Lung microvascular endothelial cell (primary cell): ENCODE measurements at regions not wholly inside any gene's neighbourhood (a gene's known extent, or its start where the extent isn't known, plus 50 kb on each side); places are given as distances from the start of the nearest gene placed in this dataset.
"Not testable (repeated sequence)": the region's sequence is repeated elsewhere in the genome, so short reads cannot be mapped to it uniquely, and the experiment has no call there.

Experiments used
- DNase-seq, 2 donors: peaks; one replicate each; pipeline versions ENCODE4 v3.0.0 to v3.0.0-alpha.2; 2010; ENCODE audit warnings: low read depth in 2 of 2

- no peak for DNase-seq
These were observed 105.2 kb upstream of the BMP2 start for GRCh38 chr20:6662309-6662708.

GRCh38 chr20:6660441-6660840, 107.0 kb upstream of the BMP2 start:
- no peak for DNase-seq

- not testable (repeated sequence) for DNase-seq
These were observed 108.6 kb upstream of the BMP2 start for GRCh38 chr20:6658909-6659308.

GRCh38 chr20:6657904-6658303, 109.6 kb upstream of the BMP2 start:
- DNase-seq: no peak

DNA sequence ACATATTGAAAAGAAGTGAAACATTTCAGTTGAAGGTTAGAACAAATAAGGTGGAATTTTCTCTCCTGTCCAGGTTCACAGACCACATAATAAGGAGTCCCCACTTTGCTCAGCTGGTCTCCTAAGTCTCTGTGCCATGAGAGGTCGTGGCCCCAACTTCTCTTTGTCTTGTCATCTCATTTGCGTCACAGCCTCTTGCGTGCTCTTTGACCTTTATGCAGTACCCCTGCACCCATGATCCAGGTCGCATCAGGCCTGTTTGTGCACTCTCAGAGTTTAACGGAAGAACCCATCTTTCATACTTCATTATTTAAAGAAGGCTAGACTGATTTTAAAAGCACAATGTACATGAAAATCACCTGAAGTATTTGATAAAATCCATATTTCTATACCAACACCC, 110.4 kb upstream of the BMP2 start:
- DNase-seq: no peak

DNA sequence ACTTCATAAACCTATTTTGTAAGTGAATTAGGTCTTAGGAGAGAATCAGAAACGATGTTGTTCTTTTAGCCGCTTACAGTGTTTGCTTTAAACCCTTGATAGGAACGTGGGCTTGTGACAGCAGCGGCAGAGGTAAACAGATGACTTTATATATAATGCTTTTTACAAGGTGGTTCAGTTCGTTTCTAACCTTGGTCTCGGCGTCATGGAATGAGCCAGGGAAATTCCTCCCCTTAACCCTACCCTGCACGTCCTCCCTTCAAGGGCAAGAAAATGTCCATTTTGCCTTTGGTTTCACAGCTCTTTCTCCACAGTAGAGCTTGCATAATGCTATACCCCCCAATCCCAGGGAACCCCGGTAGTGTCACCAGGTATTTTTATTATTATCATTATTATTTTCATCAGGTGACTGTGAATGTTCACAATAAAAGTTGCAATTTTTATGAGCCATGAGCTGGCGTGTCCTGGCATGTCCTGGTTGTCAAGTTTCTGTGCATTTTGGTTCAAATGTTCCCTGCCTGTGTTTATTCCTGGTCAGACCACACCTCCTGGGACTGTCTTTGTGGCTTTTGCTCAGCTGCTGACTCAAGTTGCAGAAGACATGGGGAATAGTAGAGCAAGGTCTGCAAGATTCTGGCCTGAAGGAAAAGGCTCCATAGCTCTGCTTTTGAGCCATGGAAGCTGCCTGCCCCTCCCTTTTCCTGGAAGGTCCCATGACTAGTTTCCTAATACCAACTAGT, 112.8 kb upstream of the BMP2 start:
- no peak for DNase-seq

DNA sequence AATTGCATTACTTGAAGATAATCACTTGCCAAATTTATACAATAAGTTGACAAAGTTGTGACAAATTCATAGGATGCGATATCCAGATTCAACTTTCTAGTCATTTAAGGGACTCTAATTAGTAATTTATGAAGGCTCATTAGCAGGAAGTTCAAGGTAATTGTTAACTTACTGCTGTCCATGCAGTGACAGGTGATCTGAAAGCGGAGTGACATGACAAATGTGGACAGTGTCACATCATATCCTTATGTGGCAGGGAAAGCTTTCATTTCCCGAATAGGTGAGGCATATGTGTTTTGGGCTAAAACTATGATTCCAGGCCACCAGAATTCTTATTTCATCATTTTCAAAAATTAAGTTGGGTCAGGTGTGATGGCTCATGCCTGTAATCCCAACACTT, 115.9 kb upstream of the BMP2 start:
- DNase-seq: no peak

DNA sequence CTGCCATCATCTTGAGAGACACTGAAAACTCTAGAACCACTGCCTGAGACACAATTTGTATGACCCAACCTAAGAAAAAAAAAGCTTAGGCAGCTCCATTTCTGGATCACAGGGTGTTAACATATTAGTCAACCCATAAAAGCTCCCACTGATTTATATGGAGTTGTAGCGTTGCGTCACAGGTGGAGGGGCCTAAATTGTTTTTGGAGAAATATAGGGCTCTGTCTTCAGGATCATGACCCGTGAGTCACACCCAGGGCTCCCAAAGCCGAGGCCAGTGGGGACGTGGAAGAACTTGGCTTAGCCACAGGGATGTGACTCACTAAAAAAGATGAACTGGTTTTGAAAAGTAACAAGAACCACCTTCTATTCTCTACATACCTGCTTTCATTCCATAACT, 116.5 kb upstream of the BMP2 start:
- DNase-seq: no peak

GRCh38 chr20:6646021-6646636, 121.4 kb upstream of the BMP2 start:
- no peak for DNase-seq

DNA sequence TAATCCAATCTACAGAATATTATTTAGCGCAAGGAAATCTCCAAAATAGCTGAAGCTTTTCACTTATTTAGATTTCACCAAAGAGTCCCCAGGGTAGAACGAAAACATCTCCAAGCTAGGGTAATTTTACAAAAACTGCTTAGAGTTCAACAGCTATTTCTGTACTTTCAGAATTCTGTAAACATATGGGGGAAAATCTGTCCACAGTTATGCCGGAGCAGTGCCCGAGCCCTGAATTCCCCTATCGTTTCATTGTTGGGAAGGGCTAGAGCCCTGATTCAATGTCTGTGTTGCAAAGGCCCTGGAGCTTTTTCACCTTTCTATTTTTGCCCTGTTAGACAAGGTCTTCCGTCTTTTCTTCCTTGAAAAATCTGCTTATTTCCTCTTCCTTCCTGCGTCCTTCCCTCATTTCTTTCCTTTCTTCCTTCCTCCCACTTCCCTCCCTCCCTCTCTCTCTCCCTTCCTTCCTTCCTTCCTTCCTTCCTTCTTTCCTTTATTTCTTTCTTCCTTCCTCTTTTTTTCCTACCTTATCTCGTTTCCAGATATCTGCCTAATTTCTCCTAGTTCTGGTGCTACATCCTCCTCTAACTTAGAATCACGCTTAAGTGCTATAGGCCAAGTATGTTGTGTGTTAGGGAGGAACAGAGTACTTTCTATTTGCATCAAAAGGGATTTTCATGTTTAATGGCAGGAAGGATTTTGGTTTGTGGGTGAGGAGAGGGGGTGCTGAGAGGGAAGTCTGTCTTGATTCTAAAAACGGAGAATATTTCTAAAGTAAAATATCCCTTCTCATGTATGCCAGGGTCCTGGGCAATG, 122.5 kb upstream of the BMP2 start:
- no peak for DNase-seq

GRCh38 chr20:6641012-6641411, 126.5 kb upstream of the BMP2 start:
- DNase-seq: peak in 1 of 2 donors; percentile 49

DNA sequence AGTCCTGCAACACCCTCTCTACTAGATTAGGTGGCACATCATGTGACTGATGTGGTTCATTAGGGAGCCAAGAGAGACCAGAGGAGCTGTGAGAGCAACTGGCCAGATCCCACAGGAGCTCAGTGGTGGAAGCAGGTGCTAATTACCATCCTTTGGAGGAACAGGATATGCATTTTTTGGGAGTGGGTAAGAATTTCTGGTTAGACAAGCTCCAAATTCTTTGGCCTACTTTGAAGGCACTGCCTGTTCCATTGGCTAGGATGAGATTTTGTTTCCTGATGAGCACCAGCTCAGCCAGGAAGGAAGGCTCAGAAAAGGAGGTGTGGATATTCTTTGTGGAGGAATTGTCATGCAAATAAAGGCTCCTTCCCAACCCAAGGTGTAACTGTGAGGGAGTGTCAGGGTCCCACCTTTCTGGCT, 130.3 kb upstream of the BMP2 start:
- DNase-seq: no peak

DNA sequence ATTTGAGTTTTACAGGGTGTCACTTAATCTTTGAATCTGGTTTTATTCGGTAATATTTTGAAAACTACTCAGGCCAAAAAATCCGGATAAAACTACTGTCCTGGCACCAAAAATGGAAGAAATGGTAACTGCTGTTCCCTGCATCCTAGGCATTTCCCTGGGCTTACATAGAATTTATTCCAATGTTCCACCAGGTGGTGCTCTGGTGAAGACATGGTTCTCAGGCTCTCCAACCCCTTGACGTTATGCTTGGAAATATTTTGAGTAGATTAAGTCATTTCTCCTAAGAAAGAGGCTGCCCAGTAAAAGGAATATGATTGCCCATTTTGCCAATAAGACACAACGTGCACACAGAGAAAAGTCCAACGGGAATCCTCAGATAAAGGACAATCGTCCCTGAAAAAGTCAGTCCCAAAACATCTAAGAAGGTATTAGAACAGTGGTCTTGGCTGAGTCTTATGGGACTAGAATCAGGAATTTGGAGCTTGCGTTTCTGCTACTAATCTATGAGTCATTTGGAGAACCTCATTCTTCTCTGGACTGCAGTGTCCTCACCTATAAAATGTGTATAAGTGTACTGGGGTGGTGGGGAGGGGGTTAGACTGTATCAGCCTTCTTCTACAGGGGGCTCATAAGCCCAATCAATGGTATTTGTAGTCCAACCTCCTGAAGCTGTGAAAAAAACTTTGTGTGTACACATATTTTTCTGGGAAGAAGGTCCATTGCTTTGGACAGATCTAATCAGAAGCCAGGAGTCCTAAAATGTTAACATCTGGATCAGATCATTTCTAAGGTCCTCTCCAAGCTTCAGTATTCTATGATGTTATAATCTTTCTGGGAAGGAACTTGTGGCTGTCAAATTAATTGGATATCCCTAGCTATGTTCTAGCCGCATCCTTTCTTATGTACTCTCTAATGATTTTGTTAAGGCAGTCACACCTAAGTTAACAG, 131.0 kb upstream of the BMP2 start:
- DNase-seq: peak; percentile 69 to 79

GRCh38 chr20:6635034-6635736, 132.3 kb upstream of the BMP2 start:
- no peak for DNase-seq

DNA sequence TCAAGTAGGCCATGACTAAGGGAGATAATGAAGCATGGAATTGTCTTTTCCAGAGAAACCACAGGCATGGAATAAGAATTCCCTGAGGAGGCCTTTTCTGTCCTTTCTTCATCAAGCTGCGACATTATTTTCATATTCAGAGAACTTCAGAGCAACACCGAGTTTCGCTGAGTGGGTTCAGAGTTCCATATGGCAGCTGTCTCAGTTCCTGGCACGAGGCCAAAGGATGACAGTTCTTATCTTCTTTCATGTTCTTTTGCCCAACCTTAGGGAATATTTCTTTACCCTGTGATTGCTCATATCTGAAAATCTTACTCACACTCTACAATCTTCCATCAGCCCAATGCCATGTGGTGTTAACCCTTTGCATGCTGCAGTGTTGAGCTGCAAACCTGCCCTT, 135.3 kb upstream of the BMP2 start:
- peak in 1 of 2 donors; percentile 37 for DNase-seq

- DNase-seq: peak in 1 of 2 donors; percentile 49
These were observed 137.0 kb upstream of the BMP2 start for GRCh38 chr20:6630514-6630913.

DNA sequence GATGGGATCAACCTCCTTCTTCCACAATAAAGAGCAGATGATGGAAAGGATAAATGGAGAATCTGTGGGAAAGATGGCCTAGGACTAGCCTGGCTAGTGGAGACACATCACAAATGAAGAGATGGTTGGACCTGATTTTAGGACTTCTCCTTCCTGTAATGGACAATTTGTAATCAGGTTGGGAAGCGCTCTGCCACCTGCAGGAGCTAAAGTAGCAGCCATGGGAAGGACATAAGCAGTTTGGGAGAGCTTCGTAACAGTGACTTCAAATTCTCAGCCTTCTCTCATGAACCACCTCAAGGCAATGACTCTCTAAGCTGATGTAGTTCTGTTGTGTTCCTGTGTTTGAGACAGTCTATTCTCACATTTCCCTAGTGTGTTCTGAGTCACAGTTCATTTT, 137.9 kb upstream of the BMP2 start:
- DNase-seq: no peak

- peak in 1 of 2 donors; percentile 36 for DNase-seq
These were observed 140.7 kb upstream of the BMP2 start for GRCh38 chr20:6626805-6627204.

DNA sequence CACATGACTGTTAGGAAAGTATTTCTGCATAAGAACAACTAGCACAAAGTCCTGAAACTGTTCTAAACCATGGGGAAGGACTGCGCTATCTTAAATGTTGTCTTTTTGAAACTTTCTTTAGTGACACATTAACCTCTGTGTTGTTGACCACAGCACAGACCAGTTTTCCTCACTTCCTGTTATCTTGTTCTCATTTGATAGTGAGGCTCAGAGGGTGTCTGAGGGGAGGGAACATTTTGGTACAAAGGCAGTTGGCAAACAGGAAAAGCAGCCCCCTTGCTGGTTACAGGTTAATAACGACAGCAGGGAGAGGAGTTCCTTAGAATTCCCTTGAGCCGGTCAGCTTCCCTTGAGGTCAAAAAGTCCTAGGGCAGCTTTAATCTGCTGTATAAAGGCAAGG, 143.5 kb upstream of the BMP2 start:
- peak in 1 of 2 donors; percentile 8 for DNase-seq

GRCh38 chr20:6622041-6622440, 145.4 kb upstream of the BMP2 start:
- peak in 1 of 2 donors; percentile 63 for DNase-seq

DNA sequence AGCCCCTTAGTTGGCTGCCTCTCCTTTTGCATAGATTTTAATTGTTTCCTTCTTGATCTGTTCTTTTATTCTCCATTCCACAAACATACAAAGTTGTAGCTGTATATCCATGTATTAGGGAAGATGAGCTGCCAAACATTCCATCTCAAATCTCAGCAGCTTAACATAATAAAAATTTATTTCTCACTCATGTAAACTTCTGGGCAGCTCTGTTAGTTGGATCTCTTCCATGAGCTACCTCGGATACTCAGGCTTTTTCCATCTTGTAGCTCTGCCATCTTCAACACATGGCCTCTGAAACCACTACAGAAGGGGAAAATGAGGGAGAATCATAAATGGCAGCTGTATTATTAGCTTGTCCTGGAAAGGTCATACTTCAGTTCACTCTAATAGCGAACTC, 149.4 kb upstream of the BMP2 start:
- DNase-seq: no peak
